Kidney (tissue), 13 donors: ENCODE measurements at regions not wholly inside any gene's neighbourhood (a gene's known extent, or its start where the extent isn't known, plus 50 kb on each side); places are given as distances from the start of the nearest gene placed in this dataset.
"Not testable (repeated sequence)": the region's sequence is repeated elsewhere in the genome, so short reads cannot be mapped to it uniquely, and the experiment has no call there.

Source experiments
- DNase-seq, 5 donors: peaks; one replicate each; pipeline ENCODE4 v3.0.0-alpha.2; 2013 to 2020
- FAIRE-seq: peaks from 2 replicates; lab custom pipeline; 2012; peaks lifted over from hg19 to GRCh38; lab: Jason Lieb, UNC
- H3K27ac ChIP-seq, 2 donors: one replicate each; pipeline ENCODE4 v1.7.0; 2013; ENCODE audit warnings: low read depth in 2 of 2, low read length in 2 of 2, inconsistent platforms in 1 of 2
- H3K27me3 ChIP-seq: one replicate; pipeline ENCODE4 v1.7.1; 2013; ENCODE audit warnings: low read length, inconsistent platforms; ENCODE audit not compliant: control insufficient read depth, insufficient read depth
- H3K36me3 ChIP-seq, 3 donors: one replicate each; pipeline versions ENCODE4 v1.7.0 to v1.7.1; 2013; ENCODE audit warnings: low read length in 3 of 3, control low read depth in 1 of 3, inconsistent platforms in 1 of 3; ENCODE audit not compliant: insufficient read depth in 3 of 3, control insufficient read depth in 2 of 3
- H3K4me1 ChIP-seq, 3 donors: one replicate each; pipeline versions ENCODE4 v1.7.0 to v1.7.1; 2013; ENCODE audit warnings: low read length in 3 of 3, inconsistent platforms in 1 of 3, low read depth in 1 of 3; ENCODE audit not compliant: control insufficient read depth in 2 of 3, insufficient read depth in 2 of 3
- H3K4me3 ChIP-seq, 3 donors: one replicate each; pipeline versions ENCODE4 v1.7.0 to v1.8.1; 2013; ENCODE audit warnings: low read length in 3 of 3, control low read depth in 1 of 3, inconsistent platforms in 1 of 3
- H3K9ac ChIP-seq, 3 donors: one replicate each; pipeline versions ENCODE4 v1.7.0 to v1.7.1; 2013; ENCODE audit warnings: low read length in 3 of 3, control low read depth in 1 of 3, inconsistent platforms in 1 of 3
- H3K9me3 ChIP-seq, 3 donors: one replicate each; pipeline versions ENCODE4 v1.7.0 to v1.7.1; 2013; ENCODE audit warnings: low read length in 3 of 3, control low read depth in 1 of 3, inconsistent platforms in 1 of 3; ENCODE audit not compliant: control insufficient read depth in 2 of 3, insufficient read depth in 1 of 3
- CTCF ChIP-seq: IDR thresholded peaks from 3 replicates; pipeline ENCODE4 v1.5.1; 2012; ENCODE audit warnings: mild to moderate bottlenecking, moderate library complexity, borderline replicate concordance; ENCODE audit not compliant: insufficient read depth; ENCODE audit errors: extremely low read depth
- intact Hi-C: fragments of 100-400 bp; cut with DNase I; formaldehyde crosslinking; loops from one replicate; pipeline ENCODE4 v1.11.1; 2022
- donor health status: control.
- donor health status: control.
- donor health status: control.
- donor health status: control.
- donor health status: control.
- donor health status: DM: yes; HTN: yes; CAD: no.
- donor health status: Normal renal cell carcinoma (clear cell type).

- no peaks in the 10 kb centered on the region for H3K4me1 ChIP-seq
- H3K4me3 ChIP-seq, result no peak overlapping the region
Observed at GRCh38 chr3:135649361-135649760, 316.2 kb upstream of the PPP2R3A start.

GRCh38 chr3:135650309-135650708, 315.2 kb upstream of the PPP2R3A start:
- no peaks in the 10 kb centered on the region for H3K27me3 ChIP-seq
- intact Hi-C loops, result no loop called here
- H3K4me3 ChIP-seq, result no peak overlapping the region
- no peaks in the 10 kb centered on the region for H3K9me3 ChIP-seq
- H3K36me3 ChIP-seq, result no peaks in the 10 kb centered on the region
- DNase-seq (no peak), FAIRE-seq (no peak)
- H3K4me1 ChIP-seq, result no peaks in the 10 kb centered on the region
- H3K27ac ChIP-seq, result no peak overlapping the region
- H3K9ac ChIP-seq, result no peak overlapping the region
- no peak for TF ChIP-seq CTCF

More at GRCh38 chr3:135649361-135649760, 316.2 kb upstream of the PPP2R3A start:
- no peaks in the 10 kb centered on the region for H3K9me3 ChIP-seq
- FAIRE-seq (no peak), DNase-seq (no peak)
- H3K27me3 ChIP-seq, result no peaks in the 10 kb centered on the region
- TF ChIP-seq CTCF, result no peak
- no peak overlapping the region for H3K27ac ChIP-seq
- H3K36me3 ChIP-seq, result no peaks in the 10 kb centered on the region
- intact Hi-C loops, result no loop called here
- no peak overlapping the region for H3K9ac ChIP-seq

- H3K9ac ChIP-seq, result no peak overlapping the region
- H3K4me3 ChIP-seq, result no peak overlapping the region
- FAIRE-seq (no peak), DNase-seq (peak in 2 of 5 donors; percentile 21 to 40)
- intact Hi-C loops, result no loop called here
- no peak for TF ChIP-seq CTCF
- H3K27me3 ChIP-seq, result no peaks in the 10 kb centered on the region
- H3K36me3 ChIP-seq, result no peaks in the 10 kb centered on the region
- H3K27ac ChIP-seq, result no peak overlapping the region
- no peaks in the 10 kb centered on the region for H3K4me1 ChIP-seq
- no peaks in the 10 kb centered on the region for H3K9me3 ChIP-seq
Observed at GRCh38 chr3:135652388-135652787, 313.1 kb upstream of the PPP2R3A start.

- Histone ChIP-seq H3K9me3 (no peaks in the 10 kb centered on the region), H3K4me1 (no peaks in the 10 kb centered on the region), H3K27me3 (no peaks in the 10 kb centered on the region), H3K27ac (no peak overlapping the region), H3K4me3 (no peak overlapping the region), H3K9ac (no peak overlapping the region), H3K36me3 (no peaks in the 10 kb centered on the region)
- intact Hi-C loops, result no loop called here
- DNase-seq (no peak), FAIRE-seq (no peak)
- TF ChIP-seq CTCF, result no peak
Observed at GRCh38 chr3:135655328-135655727, 310.2 kb upstream of the PPP2R3A start.

GRCh38 chr3:135658451-135658850, 307.1 kb upstream of the PPP2R3A start:
- FAIRE-seq, H3K4me3 ChIP-seq, H3K9me3 ChIP-seq, H3K9ac ChIP-seq, H3K27me3 ChIP-seq, intact Hi-C loops, H3K4me1 ChIP-seq, H3K36me3 ChIP-seq, DNase-seq, H3K27ac ChIP-seq: not testable (repeated sequence)
